ENCODE measurements at regions not wholly inside any gene's neighbourhood (a gene's known extent, or its start where the extent isn't known, plus 50 kb on each side); places are given as distances from the start of the nearest gene placed in this dataset.

DNA sequence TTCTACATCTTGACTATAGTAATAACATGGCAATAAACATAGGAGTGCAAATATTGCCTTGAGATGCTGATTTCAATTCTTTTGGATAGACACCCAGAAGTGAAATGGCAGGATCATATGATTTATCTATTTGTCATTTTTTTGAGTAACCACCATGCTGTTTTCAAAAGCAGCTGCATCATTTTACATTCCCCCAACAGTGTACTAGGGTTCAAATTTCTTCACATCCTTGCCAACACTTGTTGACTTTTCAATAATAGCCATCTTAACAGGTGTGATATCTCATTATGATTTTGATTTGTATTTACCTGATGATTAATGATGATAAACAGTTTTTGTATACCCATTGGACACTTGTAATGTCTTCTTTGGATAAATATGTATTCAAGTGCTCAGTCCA, 90.8 kb downstream of the STRADB start:
- no peak for TF ChIP-seq POLR2A (IDR thresholded peaks at IDR 0.05; ENCODE audit: low read depth, low read length)
- TF ChIP-seq, protein P1, sequence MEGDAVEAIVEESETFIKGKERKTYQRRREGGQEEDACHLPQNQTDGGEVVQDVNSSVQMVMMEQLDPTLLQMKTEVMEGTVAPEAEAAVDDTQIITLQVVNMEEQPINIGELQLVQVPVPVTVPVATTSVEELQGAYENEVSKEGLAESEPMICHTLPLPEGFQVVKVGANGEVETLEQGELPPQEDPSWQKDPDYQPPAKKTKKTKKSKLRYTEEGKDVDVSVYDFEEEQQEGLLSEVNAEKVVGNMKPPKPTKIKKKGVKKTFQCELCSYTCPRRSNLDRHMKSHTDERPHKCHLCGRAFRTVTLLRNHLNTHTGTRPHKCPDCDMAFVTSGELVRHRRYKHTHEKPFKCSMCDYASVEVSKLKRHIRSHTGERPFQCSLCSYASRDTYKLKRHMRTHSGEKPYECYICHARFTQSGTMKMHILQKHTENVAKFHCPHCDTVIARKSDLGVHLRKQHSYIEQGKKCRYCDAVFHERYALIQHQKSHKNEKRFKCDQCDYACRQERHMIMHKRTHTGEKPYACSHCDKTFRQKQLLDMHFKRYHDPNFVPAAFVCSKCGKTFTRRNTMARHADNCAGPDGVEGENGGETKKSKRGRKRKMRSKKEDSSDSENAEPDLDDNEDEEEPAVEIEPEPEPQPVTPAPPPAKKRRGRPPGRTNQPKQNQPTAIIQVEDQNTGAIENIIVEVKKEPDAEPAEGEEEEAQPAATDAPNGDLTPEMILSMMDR (conservative IDR thresholded peaks at IDR 0.05; ENCODE audit: low read depth, low read length), result no peak
- TF ChIP-seq RFX5 (IDR thresholded peaks at IDR 0.05; ENCODE audit: low read depth, low read length), result no peak
- no peak for TF ChIP-seq BHLHE40 (IDR thresholded peaks at IDR 0.05; ENCODE audit: low read depth, low read length)
- no peak for TF ChIP-seq SMC3 (IDR thresholded peaks at IDR 0.05; ENCODE audit: low read depth, low read length)
- TF ChIP-seq, protein P2, sequence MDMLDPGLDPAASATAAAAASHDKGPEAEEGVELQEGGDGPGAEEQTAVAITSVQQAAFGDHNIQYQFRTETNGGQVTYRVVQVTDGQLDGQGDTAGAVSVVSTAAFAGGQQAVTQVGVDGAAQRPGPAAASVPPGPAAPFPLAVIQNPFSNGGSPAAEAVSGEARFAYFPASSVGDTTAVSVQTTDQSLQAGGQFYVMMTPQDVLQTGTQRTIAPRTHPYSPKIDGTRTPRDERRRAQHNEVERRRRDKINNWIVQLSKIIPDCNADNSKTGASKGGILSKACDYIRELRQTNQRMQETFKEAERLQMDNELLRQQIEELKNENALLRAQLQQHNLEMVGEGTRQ (IDR thresholded peaks at IDR 0.05; ENCODE audit: low read depth, low read length), result no peak
- no peak for TF ChIP-seq RAD21 (IDR thresholded peaks at IDR 0.05; ENCODE audit: low read length)
- TF ChIP-seq MXI1 (IDR thresholded peaks at IDR 0.05; ENCODE audit: borderline replicate concordance, low read depth, low read length), result no peak
- TF ChIP-seq FOS (IDR thresholded peaks at IDR 0.05; ENCODE audit: low read depth, low read length), result no peak
- no peak for TF ChIP-seq CEBPB (IDR thresholded peaks at IDR 0.05; ENCODE audit: low read depth, low read length)
- no peak for TF ChIP-seq RCOR1 (IDR thresholded peaks at IDR 0.05; ENCODE audit: insufficient replicate concordance, low read length)
- TF ChIP-seq, protein P3, sequence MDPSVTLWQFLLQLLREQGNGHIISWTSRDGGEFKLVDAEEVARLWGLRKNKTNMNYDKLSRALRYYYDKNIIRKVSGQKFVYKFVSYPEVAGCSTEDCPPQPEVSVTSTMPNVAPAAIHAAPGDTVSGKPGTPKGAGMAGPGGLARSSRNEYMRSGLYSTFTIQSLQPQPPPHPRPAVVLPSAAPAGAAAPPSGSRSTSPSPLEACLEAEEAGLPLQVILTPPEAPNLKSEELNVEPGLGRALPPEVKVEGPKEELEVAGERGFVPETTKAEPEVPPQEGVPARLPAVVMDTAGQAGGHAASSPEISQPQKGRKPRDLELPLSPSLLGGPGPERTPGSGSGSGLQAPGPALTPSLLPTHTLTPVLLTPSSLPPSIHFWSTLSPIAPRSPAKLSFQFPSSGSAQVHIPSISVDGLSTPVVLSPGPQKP (IDR thresholded peaks at IDR 0.05; ENCODE audit: borderline replicate concordance, low read depth, low read length), result no peak
